ENCODE measurements at regions not wholly inside any gene's neighbourhood (a gene's known extent, or its start where the extent isn't known, plus 50 kb on each side); places are given as distances from the start of the nearest gene placed in this dataset.

GRCh38 chr11:128116885-128117284, 470.5 kb downstream of the ETS1 start:
- TF ChIP-seq RCOR1 (conservative IDR thresholded peaks at IDR 0.05; ENCODE audit: low read depth, low read length) = no peak
- TF ChIP-seq IRF4 (IDR thresholded peaks at IDR 0.05; ENCODE audit: low read depth, low read length) = no peak
- no peak for TF ChIP-seq LARP7 (IDR thresholded peaks at IDR 0.05)
- TF ChIP-seq CTCF (IDR thresholded peaks at IDR 0.05 in 2 of 3, conservative IDR thresholded peaks at IDR 0.05 in 1 of 3; ENCODE audit: control insufficient read depth in 2 of 3, extremely low read depth in 1 of 3, insufficient read depth in 1 of 3, low read depth in 3 of 3, low read length in 3 of 3) = no peak
- TF ChIP-seq POLR2A (IDR thresholded peaks at IDR 0.05; ENCODE audit: low read depth, low read length) = no peak

All from GM12878 (cell line).